CD14-positive monocyte (primary cell): ENCODE measurements at regions not wholly inside any gene's neighbourhood (a gene's known extent, or its start where the extent isn't known, plus 50 kb on each side); places are given as distances from the start of the nearest gene placed in this dataset.

ENCODE experiments used
- DNase-seq, 3 donors: peaks; one replicate each; pipeline ENCODE4 v3.0.0-alpha.2; 2011 to 2022
- H2AFZ ChIP-seq: 2 replicates; pipeline ENCODE4 v1.6.0; 2012; ENCODE audit warnings: mild to moderate bottlenecking, low read depth, low read length, inconsistent platforms; ENCODE audit not compliant: insufficient read depth, poor library complexity, severe bottlenecking
- H3K27ac ChIP-seq, 2 donors: 1 replicate in 1 of 2; 2 replicates in 1 of 2; pipeline ENCODE4 v1.5.1; 2012 to 2013; ENCODE audit warnings: low read length in 2 of 2, control low read depth in 1 of 2, inconsistent platforms in 1 of 2, low read depth in 1 of 2, mild to moderate bottlenecking in 1 of 2
- H3K27me3 ChIP-seq, 2 donors: one replicate each; pipeline versions ENCODE4 v1.6.0 to v1.6.1; 2011 to 2013; ENCODE audit warnings: low read length in 2 of 2; ENCODE audit not compliant: control insufficient read depth in 2 of 2, insufficient read depth in 2 of 2
- H3K36me3 ChIP-seq, 2 donors: replicated peaks in 1 of 2; 1 replicate in 1 of 2; 2 replicates in 1 of 2; pipeline versions ENCODE4 v1.5.1 to v1.6.1; 2012 to 2013; ENCODE audit warnings: low read length in 2 of 2, control low read depth in 1 of 2, inconsistent platforms in 1 of 2, mild to moderate bottlenecking in 1 of 2; ENCODE audit not compliant: insufficient read depth in 2 of 2, control insufficient read depth in 1 of 2
- H3K4me1 ChIP-seq, 2 donors: 1 replicate in 1 of 2; 2 replicates in 1 of 2; pipeline versions ENCODE4 v1.5.1 to v1.6.1; 2012 to 2013; ENCODE audit warnings: low read length in 2 of 2, control low read depth in 1 of 2, inconsistent platforms in 1 of 2, mild to moderate bottlenecking in 1 of 2, moderate library complexity in 1 of 2; ENCODE audit not compliant: insufficient read depth in 2 of 2, control insufficient read depth in 1 of 2
- H3K4me2 ChIP-seq: replicated peaks from 2 replicates; pipeline ENCODE3; 2012; ENCODE audit warnings: low read length, moderate library complexity, mild to moderate bottlenecking; ENCODE audit not compliant: poor library complexity, severe bottlenecking; ENCODE audit errors: extremely low read depth
- H3K4me3 ChIP-seq, 3 experiments: fragments of 200-600 bp in 1 of 3; sonication (generic) in 1 of 3; replicated peaks in 1 of 3; 1 replicate in 2 of 3; 2 replicates in 1 of 3; pipeline ENCODE4 v1.5.1; 2011 to 2013; ENCODE audit warnings: low read length in 3 of 3, mild to moderate bottlenecking in 3 of 3, control low read depth in 2 of 3, low read depth in 2 of 3, inconsistent platforms in 1 of 3, moderate library complexity in 1 of 3
- H3K79me2 ChIP-seq: 2 replicates; pipeline ENCODE4 v1.6.0; 2012; ENCODE audit warnings: mild to moderate bottlenecking, control low read depth, inconsistent platforms, low read length, moderate library complexity; ENCODE audit not compliant: insufficient read depth
- H3K9ac ChIP-seq: 2 replicates; pipeline ENCODE4 v1.6.0; 2017; ENCODE audit warnings: low read length, mild to moderate bottlenecking; ENCODE audit not compliant: insufficient read depth, poor library complexity, severe bottlenecking
- H3K9me3 ChIP-seq, 2 donors: replicated peaks in 1 of 2; 1 replicate in 1 of 2; 2 replicates in 1 of 2; pipeline versions ENCODE4 v1.5.1 to v1.6.1; 2012 to 2013; ENCODE audit warnings: low read length in 2 of 2, control low read depth in 1 of 2; ENCODE audit not compliant: control insufficient read depth in 1 of 2, insufficient read depth in 1 of 2
- H4K20me1 ChIP-seq: 2 replicates; pipeline ENCODE4 v1.6.0; 2012; ENCODE audit warnings: mild to moderate bottlenecking, low read length, control low read depth, moderate library complexity; ENCODE audit not compliant: insufficient read depth
- H3K27ac Mint-ChIP-seq, 7 donors: one replicate each; pipeline ENCODE4 v1.8.0; 2020; ENCODE audit warnings: mild to moderate bottlenecking in 7 of 7, mixed read lengths in 7 of 7, moderate library complexity in 6 of 7, inconsistent platforms in 2 of 7
- H3K27me3 Mint-ChIP-seq, 3 donors: one replicate each; pipeline ENCODE4 v1.8.0; 2021 to 2022; ENCODE audit warnings: low read depth in 3 of 3, mild to moderate bottlenecking in 3 of 3, mixed read lengths in 3 of 3, moderate library complexity in 3 of 3, inconsistent platforms in 1 of 3
- H3K36me3 Mint-ChIP-seq, 2 donors: one replicate each; pipeline ENCODE4 v1.8.0; 2020; ENCODE audit warnings: mixed read lengths in 2 of 2, inconsistent platforms in 1 of 2, mild to moderate bottlenecking in 1 of 2
- H3K4me1 Mint-ChIP-seq: one replicate; pipeline ENCODE4 v1.8.0; 2020; ENCODE audit warnings: mild to moderate bottlenecking, mixed read lengths
- H3K4me3 Mint-ChIP-seq, 2 donors: one replicate each; pipeline ENCODE4 v1.8.0; 2020; ENCODE audit warnings: mild to moderate bottlenecking in 2 of 2, mixed read lengths in 2 of 2, moderate library complexity in 1 of 2
- H3K9me3 Mint-ChIP-seq, 7 donors: one replicate each; pipeline ENCODE4 v1.8.0; 2020 to 2022; ENCODE audit warnings: mixed read lengths in 7 of 7, mild to moderate bottlenecking in 6 of 7, moderate library complexity in 6 of 7, inconsistent platforms in 2 of 7
- CTCF ChIP-seq: fragments of 200-600 bp; IDR thresholded peaks from one replicate; pipeline ENCODE4 v1.8.0; 2022; ENCODE audit warnings: antibody characterized with exemption, mild to moderate bottlenecking
- WGBS: methylation state at CpG from one replicate; pipeline ENCODE4 v1.1.5; 2013; ENCODE audit warnings: missing lambda C conversion rate; ENCODE audit not compliant: insufficient coverage; 5-methylcytosine and 5-hydroxymethylcytosine counted together
- intact Hi-C, 2 donors: fragments of 100-400 bp; cut with micrococcal nuclease; formaldehyde crosslinking; loops; one replicate each; pipeline versions ENCODE4 v1.15.0 to v1.15.1; 2023

DNA sequence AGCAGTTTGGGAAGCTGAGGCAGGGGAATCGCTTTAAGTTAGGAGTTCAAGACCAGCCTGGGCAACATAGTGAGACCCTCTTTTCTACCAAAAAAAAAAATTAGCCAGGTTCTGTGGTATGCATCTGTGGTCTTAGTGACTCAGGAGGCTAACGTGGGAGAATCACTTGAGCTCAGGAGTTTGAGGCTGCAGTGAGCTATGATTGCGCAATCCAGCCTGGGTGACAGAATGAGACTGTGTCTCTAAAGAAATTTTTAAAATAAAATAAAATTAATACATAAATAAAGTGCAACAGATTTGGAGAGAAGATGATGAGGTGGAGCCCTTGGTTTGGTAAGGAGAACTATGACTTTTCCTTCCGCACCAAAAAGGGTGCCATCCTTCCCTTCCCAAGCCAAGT, 436.9 kb downstream of the NLGN4X start:
- Mint-ChIP-seq H3K27ac (no peak overlapping the region), H3K9me3 (peaks cover 0 to 5% (median 0%) of the 10 kb centered on the region in 7 donors), H3K36me3 (no peaks in the 10 kb centered on the region), H3K4me1 (no peaks in the 10 kb centered on the region), H3K27me3 (peaks cover 0 to 5% (median 0%) of the 10 kb centered on the region in 3 donors), H3K4me3 (no peak overlapping the region)
- no peak for DNase-seq
- WGBS, result no CpG with 5 or more reads among the region's 4 CpGs
- intact Hi-C loops, result no loop called here
- H3K9me3 ChIP-seq, result no peaks in the 10 kb centered on the region
- no peaks in the 10 kb centered on the region for H3K4me1 ChIP-seq
- H2AFZ ChIP-seq, result no peak overlapping the region
- H3K27me3 ChIP-seq, result no peaks in the 10 kb centered on the region
- H3K36me3 ChIP-seq, result no peaks in the 10 kb centered on the region
- H4K20me1 ChIP-seq, result no peaks in the 10 kb centered on the region
- no peak overlapping the region for H3K27ac ChIP-seq
- H3K4me3 ChIP-seq, result no peak overlapping the region
- H3K4me2 ChIP-seq, result no peak overlapping the region
- H3K9ac ChIP-seq, result no peak overlapping the region
- TF ChIP-seq CTCF, result no peak
- H3K79me2 ChIP-seq, result no peaks in the 10 kb centered on the region

DNA sequence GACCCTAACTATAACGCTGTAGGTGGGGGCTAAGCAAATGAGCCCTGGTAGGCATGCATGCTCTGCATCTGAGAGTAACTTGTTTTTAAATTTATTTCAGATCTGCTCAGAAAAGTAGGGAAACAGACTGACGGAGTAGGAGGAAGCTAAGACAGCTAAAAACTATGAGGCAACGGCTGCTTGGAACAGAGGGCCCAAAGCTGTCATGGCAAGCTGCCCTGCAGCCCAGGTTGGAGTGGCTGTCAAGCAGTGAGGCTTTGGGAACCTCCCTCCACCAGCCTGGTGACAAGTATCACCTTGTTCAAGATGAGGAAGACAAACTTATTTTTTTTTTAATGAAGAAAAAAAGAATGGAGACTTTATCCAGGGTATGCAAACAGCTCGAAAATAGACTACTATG, 439.8 kb downstream of the NLGN4X start:
- H4K20me1 ChIP-seq, result no peaks in the 10 kb centered on the region
- 80% methylated on average over 1 of the region's 4 CpGs for WGBS
- no peak overlapping the region for H3K27ac ChIP-seq
- H3K9me3 Mint-ChIP-seq, result peaks cover 0 to 5% (median 3%) of the 10 kb centered on the region in 7 donors
- H2AFZ ChIP-seq, result no peak overlapping the region
- no peaks in the 10 kb centered on the region for H3K4me1 ChIP-seq
- H3K36me3 ChIP-seq, result no peaks in the 10 kb centered on the region
- H3K36me3 Mint-ChIP-seq, result no peaks in the 10 kb centered on the region
- TF ChIP-seq CTCF, result no peak
- H3K4me3 Mint-ChIP-seq, result no peak overlapping the region
- intact Hi-C loops, result no loop called here
- DNase-seq, result no peak
- no peaks in the 10 kb centered on the region for H3K4me1 Mint-ChIP-seq
- H3K79me2 ChIP-seq, result no peaks in the 10 kb centered on the region
- H3K27me3 Mint-ChIP-seq, result peaks cover 0 to 5% (median 0%) of the 10 kb centered on the region in 3 donors
- H3K9ac ChIP-seq, result no peak overlapping the region
- H3K4me3 ChIP-seq, result no peak overlapping the region
- H3K27ac Mint-ChIP-seq, result no peak overlapping the region
- no peaks in the 10 kb centered on the region for H3K27me3 ChIP-seq
- H3K4me2 ChIP-seq, result no peak overlapping the region
- no peaks in the 10 kb centered on the region for H3K9me3 ChIP-seq
